Head of caudate nucleus (tissue), 42 donors: ENCODE measurements at regions not wholly inside any gene's neighbourhood (a gene's known extent, or its start where the extent isn't known, plus 50 kb on each side); places are given as distances from the start of the nearest gene placed in this dataset.
A peak's percentile ranks its signal among the peaks of the same experiment; 100 is the strongest.

Experiments
- DNase-seq, 42 donors: peaks; one replicate each; pipeline versions ENCODE4 v3.0.0 to v3.0.0-alpha.2; 2020 to 2021; ENCODE audit warnings: mixed read lengths in 7 of 42
- intact Hi-C: fragments of 100-400 bp; cut with DNase I; formaldehyde crosslinking; loops from one replicate; pipeline ENCODE4 v1.15.0; 2022

- intact Hi-C loops, result no loop called here
Measured at GRCh38 chr3:66165660-66166059, 55.1 kb upstream of the SLC25A26 start.

GRCh38 chr3:66164155-66164554, 56.6 kb upstream of the SLC25A26 start:
- intact Hi-C loops, result no loop called here
- DNase-seq, result no peak

More at GRCh38 chr3:66165660-66166059, 55.1 kb upstream of the SLC25A26 start:
- no peak for DNase-seq

GRCh38 chr3:66163222-66163621, 57.6 kb upstream of the SLC25A26 start:
- intact Hi-C loops, result no loop called here
- no peak for DNase-seq

GRCh38 chr3:66162766-66163165, 58.0 kb upstream of the SLC25A26 start:
- intact Hi-C loops, result no loop called here
- DNase-seq, result no peak

DNA sequence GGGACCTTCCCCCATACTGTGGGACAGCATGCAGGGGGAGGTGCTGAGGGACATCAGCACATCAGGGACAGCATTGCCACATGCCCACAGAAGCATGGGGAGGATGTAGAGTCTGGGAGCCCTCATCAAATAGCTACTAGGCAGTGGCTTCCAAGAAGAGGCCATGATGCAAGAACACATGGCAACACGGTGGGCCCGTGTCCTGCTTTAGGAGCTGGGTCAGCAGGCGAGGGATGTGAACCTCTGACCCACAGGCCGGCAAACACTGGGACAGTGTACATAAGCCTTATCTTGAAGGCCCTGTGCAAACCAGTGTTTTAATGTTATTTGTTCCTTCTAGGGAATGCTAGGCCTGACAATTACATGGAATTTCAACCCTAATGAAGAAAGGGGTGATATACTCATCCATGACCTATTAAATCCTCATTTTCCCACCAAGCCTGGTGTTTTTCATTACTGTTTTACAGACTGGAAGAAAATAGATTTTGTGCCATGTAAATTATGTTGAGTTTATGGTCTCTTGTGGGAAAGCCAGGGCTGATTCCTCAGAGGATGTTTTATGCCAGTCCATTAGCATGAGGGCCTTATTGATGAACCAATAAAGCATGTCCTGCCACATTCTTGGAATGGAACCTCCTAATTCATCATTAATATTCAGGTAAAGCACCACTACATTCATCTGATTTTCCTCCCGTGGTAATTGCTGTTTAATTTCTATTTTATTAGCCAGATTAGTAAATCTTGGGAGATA, 61.7 kb upstream of the SLC25A26 start:
- intact Hi-C loops, result no loop called here
- DNase-seq, result no peak

DNA sequence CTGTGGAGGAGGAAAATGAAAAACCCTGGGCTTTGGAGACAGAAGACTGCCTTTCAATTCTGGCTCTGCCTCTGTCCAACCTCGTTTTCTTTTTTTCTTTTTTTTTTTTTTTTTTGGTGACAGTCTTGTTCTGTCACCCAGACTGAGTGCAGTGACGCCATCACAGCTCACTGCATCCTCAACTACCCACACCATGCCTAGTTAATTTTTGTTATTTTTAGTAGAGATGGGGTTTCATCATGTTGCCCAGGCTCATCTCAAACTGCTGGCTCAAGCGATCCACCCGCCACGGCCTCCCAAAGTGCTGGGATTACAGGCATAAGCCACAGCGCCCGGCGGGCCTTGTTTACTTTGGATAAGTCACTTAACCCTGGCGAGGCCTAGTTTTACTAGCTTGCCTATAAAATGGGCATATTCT, 66.3 kb upstream of the SLC25A26 start:
- peak in 3 of 42 donors; percentile 2 to 4 (median 3) for DNase-seq

DNA sequence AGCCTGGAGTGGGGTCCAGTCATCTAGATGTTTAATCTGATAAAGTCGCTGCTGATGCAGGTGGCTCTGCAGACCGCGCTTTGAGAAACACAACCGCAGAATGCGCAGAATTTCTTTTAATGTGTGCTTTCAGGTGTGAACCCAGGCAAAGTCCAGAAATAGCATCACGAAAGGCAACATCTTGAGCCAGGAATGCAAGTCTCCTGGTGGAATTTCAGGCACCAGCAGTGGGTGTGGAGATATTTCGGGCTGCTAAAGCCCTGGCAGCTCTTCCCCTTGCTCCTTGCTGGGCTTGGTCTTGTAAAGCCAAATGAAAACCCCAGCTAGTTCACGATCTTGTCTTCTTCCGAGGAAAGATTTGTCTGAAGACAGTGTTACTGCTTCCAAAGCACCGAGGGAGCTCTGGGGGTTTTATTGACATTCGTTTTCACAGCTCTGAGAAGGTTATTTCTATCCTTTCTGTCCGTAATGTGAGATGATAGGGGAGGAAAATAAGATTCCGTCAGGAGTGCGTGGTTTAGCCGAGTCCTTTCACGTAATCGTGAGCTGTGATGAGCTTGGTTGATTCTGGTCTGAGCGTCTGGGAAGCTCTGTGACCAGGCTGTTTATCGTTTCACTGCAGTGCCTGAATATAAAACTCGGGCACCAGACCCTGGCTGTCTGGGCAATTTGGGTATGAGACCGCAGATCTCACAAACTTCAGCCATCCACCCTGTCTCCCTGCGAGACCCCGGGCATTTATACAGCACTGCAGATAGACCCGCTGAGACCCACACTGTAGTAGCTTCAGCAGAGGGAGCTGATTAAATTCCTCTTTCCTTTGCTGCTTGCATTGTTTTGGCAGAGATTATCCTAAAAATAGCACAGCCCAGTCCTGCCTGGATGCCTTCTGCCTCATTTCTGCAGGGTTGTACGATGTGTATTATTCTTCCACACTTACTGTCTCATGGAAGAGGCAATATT, 67.0 kb upstream of the SLC25A26 start:
- peak in 16 of 42 donors; percentile 1 to 44 (median 10) for DNase-seq
- intact Hi-C loops, result no loop called here

More for the DNA sequence above, 66.3 kb upstream of the SLC25A26 start:
- intact Hi-C loops, result no loop called here

GRCh38 chr3:66152336-66152735, 68.5 kb upstream of the SLC25A26 start:
- intact Hi-C loops, result no loop called here
- DNase-seq, result no peak

- DNase-seq, result no peak
- intact Hi-C loops, result no loop called here
Measured at GRCh38 chr3:66150977-66151376, 69.8 kb upstream of the SLC25A26 start.

GRCh38 chr3:66149269-66149668, 71.5 kb upstream of the SLC25A26 start:
- intact Hi-C loops, result no loop called here
- DNase-seq, result no peak

GRCh38 chr3:66145408-66145733, 75.4 kb upstream of the SLC25A26 start:
- intact Hi-C loops, result no loop called here
- DNase-seq, result no peak

DNA sequence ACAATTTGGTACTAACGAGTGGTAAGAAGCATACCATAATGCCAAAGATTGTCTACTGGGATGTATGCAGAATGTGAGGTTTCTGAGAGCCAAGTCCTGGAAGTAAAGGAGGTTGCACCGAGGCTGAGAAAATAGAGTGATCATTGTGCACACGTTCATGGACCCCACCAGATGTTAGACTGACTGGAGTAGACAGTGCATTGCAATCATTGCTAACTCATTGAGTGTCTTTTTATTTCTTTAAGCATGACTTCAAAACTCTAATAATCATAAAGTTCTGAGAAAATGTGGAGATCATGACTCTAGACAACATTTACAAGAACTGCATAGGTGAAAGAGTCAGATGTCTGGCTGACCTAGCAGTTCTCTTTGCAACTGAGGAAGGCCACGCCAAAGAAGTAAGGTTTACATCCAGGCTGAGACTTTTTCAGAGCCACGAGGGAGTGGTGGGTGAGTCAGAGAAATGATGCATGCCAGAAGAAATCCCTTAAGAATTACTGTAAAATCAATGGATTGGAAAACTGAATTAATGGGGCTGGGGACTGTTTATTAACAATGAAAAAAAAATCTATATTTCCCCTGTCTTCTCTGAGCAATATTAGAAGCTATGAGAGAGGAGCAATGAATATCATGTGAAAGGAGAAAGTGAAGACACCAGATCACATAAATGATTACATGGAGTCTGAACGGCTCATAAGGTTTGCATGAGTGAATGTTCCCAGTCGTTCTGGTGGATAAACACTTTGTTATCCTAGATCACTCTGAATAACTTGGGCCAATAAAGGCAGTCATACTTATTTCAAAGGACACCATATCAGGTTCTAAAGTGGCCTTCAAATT, 76.0 kb upstream of the SLC25A26 start:
- intact Hi-C loops, result no loop called here
- no peak for DNase-seq

DNA sequence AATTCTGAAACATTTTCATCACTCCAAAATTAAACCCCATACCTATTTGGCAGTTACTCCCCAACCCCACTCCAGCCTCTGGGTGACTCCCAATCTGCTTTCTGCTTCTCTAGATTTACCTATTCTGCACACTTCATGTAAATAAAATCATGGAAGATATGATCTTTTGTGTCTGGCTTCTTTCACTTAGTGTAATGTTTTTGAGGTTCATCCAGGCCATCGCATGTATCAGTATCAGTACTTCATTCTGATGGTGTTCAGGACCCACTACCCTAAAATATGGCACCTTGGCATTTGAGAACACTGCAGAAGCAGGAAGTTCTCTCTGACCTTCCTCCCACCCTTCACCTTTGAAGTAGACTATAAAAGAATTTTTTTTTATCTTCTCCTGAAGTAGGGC, 78.7 kb upstream of the SLC25A26 start:
- intact Hi-C loops, result no loop called here
- no peak for DNase-seq

GRCh38 chr3:66140743-66141372, 79.9 kb upstream of the SLC25A26 start:
- DNase-seq, result no peak
- intact Hi-C loops, result no loop called here

- DNase-seq, result no peak
- intact Hi-C loops, result no loop called here
Measured at GRCh38 chr3:66140106-66140505, 80.7 kb upstream of the SLC25A26 start.

DNA sequence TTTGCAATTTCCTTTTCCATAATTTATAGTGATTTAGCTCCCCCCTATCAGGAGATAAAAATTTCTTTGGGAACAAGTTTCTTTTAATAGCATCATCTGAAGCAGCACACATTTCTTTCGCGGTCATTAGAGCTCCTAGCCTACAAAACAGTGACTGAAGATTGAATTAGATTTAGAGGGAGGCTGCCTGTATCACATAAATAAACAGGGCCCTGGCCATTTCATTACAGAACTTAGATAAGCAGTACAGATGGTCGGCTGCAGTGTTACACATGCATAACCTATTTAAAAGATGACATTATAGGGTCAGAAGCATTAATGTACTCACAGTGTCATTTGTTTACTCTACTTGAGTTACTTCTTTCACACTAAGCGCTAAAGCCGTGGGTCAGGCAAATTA, 81.4 kb upstream of the SLC25A26 start:
- intact Hi-C loops, result loop anchor here (5.0 kb wide), 1 partner anchor 352 kb away; no protein-coding TSS in a partner anchor
- DNase-seq, result no peak

DNA sequence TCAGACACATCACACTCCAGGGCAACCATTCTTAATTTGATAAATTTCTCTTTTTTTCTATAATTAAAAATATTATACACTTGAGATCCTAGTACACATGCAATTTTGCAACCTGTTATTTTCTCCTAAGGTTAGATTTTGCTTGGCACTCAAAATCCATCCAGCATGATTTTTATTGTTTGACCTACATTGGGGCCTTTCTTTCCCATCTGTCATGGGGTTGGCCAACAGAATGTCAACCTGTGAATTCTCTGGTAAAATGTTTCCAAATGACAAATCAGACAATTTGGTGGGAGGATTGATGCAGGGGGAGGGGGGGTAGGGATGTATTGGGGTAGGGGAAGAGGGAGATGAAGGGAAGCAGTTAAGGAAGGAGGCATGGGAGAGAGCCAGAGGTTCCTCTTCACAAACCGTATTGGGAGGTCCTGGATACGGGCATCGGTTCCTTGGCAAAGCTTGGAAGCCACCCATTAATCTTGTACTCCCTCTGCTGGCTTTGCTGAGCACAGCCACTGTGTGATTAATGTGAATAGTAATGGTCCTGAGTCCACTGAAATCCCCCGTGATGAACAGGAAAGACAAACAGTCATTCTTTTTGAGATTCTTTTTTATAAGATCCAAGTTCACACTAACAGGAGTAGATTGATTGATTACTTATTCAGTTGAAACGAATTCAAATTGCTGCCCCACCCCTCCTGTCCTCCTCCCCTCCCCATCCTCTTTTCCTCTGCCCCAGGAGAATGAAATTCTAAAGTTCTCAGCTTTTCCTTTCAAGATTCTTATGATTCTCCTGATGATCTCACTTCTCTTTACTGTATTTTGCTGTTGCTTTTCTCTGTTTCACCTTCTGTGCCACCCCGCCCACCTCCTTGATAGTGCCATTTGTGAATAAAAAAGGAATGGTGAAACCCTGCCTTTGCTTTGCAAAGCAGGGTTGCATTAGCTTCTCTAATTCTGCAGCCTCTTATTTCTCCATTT, 82.2 kb upstream of the SLC25A26 start:
- peak in 39 of 42 donors; percentile 10 to 78 (median 53) for DNase-seq
- intact Hi-C loops, result loop anchor here (5.0 kb wide), 1 partner anchor 351 kb away; no protein-coding TSS in a partner anchor

- intact Hi-C loops, result loop anchor here (5.0 kb wide), 1 partner anchor 349 kb away; no protein-coding TSS in a partner anchor
- DNase-seq, result no peak
Measured at GRCh38 chr3:66136597-66136996, 84.2 kb upstream of the SLC25A26 start.
